ENCODE measurements at regions not wholly inside any gene's neighbourhood (a gene's known extent, or its start where the extent isn't known, plus 50 kb on each side); places are given as distances from the start of the nearest gene placed in this dataset.

DNA sequence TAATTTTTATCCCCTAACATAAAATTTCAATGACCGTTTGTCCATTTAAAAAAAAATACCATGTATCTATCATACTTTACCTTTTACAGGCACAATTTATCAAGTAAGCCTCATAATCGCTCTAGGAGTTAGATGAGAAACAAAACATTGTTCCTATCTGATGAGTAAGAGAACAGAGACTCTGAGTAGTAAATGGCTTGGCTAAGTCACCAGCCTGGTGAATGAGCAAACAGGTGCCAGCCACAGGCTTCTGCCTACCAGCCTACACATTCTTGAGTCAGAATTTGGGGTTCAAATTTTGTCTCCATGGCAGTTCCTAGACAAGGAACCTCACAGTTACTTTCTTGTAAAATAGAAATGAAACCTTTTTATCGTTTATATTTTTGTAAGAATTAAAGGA, 235.4 kb downstream of the HGF start:
- TF ChIP-seq, protein P1, sequence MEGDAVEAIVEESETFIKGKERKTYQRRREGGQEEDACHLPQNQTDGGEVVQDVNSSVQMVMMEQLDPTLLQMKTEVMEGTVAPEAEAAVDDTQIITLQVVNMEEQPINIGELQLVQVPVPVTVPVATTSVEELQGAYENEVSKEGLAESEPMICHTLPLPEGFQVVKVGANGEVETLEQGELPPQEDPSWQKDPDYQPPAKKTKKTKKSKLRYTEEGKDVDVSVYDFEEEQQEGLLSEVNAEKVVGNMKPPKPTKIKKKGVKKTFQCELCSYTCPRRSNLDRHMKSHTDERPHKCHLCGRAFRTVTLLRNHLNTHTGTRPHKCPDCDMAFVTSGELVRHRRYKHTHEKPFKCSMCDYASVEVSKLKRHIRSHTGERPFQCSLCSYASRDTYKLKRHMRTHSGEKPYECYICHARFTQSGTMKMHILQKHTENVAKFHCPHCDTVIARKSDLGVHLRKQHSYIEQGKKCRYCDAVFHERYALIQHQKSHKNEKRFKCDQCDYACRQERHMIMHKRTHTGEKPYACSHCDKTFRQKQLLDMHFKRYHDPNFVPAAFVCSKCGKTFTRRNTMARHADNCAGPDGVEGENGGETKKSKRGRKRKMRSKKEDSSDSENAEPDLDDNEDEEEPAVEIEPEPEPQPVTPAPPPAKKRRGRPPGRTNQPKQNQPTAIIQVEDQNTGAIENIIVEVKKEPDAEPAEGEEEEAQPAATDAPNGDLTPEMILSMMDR (IDR thresholded peaks at IDR 0.05) = no peak
- no peak for TF ChIP-seq KDM5A (IDR thresholded peaks at IDR 0.05)
- TF ChIP-seq, protein P2, sequence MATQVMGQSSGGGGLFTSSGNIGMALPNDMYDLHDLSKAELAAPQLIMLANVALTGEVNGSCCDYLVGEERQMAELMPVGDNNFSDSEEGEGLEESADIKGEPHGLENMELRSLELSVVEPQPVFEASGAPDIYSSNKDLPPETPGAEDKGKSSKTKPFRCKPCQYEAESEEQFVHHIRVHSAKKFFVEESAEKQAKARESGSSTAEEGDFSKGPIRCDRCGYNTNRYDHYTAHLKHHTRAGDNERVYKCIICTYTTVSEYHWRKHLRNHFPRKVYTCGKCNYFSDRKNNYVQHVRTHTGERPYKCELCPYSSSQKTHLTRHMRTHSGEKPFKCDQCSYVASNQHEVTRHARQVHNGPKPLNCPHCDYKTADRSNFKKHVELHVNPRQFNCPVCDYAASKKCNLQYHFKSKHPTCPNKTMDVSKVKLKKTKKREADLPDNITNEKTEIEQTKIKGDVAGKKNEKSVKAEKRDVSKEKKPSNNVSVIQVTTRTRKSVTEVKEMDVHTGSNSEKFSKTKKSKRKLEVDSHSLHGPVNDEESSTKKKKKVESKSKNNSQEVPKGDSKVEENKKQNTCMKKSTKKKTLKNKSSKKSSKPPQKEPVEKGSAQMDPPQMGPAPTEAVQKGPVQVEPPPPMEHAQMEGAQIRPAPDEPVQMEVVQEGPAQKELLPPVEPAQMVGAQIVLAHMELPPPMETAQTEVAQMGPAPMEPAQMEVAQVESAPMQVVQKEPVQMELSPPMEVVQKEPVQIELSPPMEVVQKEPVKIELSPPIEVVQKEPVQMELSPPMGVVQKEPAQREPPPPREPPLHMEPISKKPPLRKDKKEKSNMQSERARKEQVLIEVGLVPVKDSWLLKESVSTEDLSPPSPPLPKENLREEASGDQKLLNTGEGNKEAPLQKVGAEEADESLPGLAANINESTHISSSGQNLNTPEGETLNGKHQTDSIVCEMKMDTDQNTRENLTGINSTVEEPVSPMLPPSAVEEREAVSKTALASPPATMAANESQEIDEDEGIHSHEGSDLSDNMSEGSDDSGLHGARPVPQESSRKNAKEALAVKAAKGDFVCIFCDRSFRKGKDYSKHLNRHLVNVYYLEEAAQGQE (IDR thresholded peaks at IDR 0.05) = no peak
